B cell (primary cell): ENCODE measurements at regions not wholly inside any gene's neighbourhood (a gene's known extent, or its start where the extent isn't known, plus 50 kb on each side); places are given as distances from the start of the nearest gene placed in this dataset.

Source experiments
- ATAC-seq: fragments of 200-7000 bp; cut with Tn5 transposase; one replicate; pipeline ENCODE4 v1.10.0; 2021; ENCODE audit warnings: low read depth, mild to moderate bottlenecking, moderate number of reproducible peaks, moderate library complexity
- CTCF ChIA-PET: fragments of 350-600 bp; sonication (Branson Sonifier 250); formaldehyde crosslinking; loops from one replicate; lab custom pipeline; 2021; ENCODE audit warnings: antibody characterized with exemption, inconsistent platforms; lab: Charles Lee
- POLR2A ChIA-PET: fragments of 350-600 bp; sonication (Branson Sonifier 250); formaldehyde crosslinking; loops from one replicate; lab custom pipeline; 2021; ENCODE audit warnings: antibody characterized with exemption; lab: Charles Lee
- DNase-seq: peaks from one replicate; pipeline ENCODE4 v3.0.0; 2013
- H2AFZ ChIP-seq: 2 replicates; pipeline ENCODE4 v1.6.1; 2012; ENCODE audit warnings: mild to moderate bottlenecking, low read depth, low read length; ENCODE audit not compliant: insufficient read depth, poor library complexity, severe bottlenecking
- H3K27ac ChIP-seq, 2 donors: 1 replicate in 1 of 2; 2 replicates in 1 of 2; pipeline ENCODE4 v1.5.1; 2012 to 2013; ENCODE audit warnings: low read length in 2 of 2, mild to moderate bottlenecking in 2 of 2, moderate library complexity in 1 of 2
- H3K27me3 ChIP-seq, 4 experiments: fragments of 200-600 bp in 1 of 4; sonication (generic) in 1 of 4; replicated peaks in 1 of 4; 1 replicate in 2 of 4; 2 replicates in 2 of 4; pipeline versions ENCODE4 v1.6.1 to v1.7.0; 2013 to 2016; ENCODE audit warnings: low read length in 3 of 4, mild to moderate bottlenecking in 2 of 4, mixed read lengths in 1 of 4, moderate library complexity in 1 of 4; ENCODE audit not compliant: insufficient read depth in 4 of 4, control insufficient read depth in 3 of 4; ENCODE audit errors: control extremely low read depth in 1 of 4
- H3K36me3 ChIP-seq, 2 experiments: replicated peaks in 1 of 2; 1 replicate in 1 of 2; 2 replicates in 1 of 2; pipeline versions ENCODE4 v1.6.1 to v1.7.1; 2013; ENCODE audit warnings: low read length in 1 of 2; ENCODE audit not compliant: insufficient read depth in 2 of 2, control insufficient read depth in 1 of 2; ENCODE audit errors: control extremely low read depth in 1 of 2, extremely low read depth in 1 of 2
- H3K4me1 ChIP-seq, 2 donors: fragments of 200-600 bp in 1 of 2; sonication (generic) in 1 of 2; 1 replicate in 1 of 2; 2 replicates in 1 of 2; pipeline versions ENCODE4 v1.5.1 to v1.6.1; 2013 to 2017; ENCODE audit warnings: low read length in 2 of 2; ENCODE audit not compliant: control insufficient read depth in 2 of 2, insufficient read depth in 2 of 2
- H3K4me2 ChIP-seq: replicated peaks from 2 replicates; pipeline ENCODE3; 2012; ENCODE audit warnings: mild to moderate bottlenecking, low read depth, low read length; ENCODE audit not compliant: poor library complexity, severe bottlenecking
- H3K4me3 ChIP-seq, 5 experiments: fragments of 200-600 bp in 1 of 5; sonication (generic) in 1 of 5; 1 replicate in 3 of 5; 2 replicates in 2 of 5; pipeline versions ENCODE4 v1.5.1 to v1.7.0; 2011 to 2016; ENCODE audit warnings: low read length in 4 of 5, mild to moderate bottlenecking in 4 of 5, low read depth in 2 of 5, control low read depth in 1 of 5, moderate library complexity in 1 of 5; ENCODE audit not compliant: insufficient read depth in 1 of 5; ENCODE audit errors: control extremely low read depth in 1 of 5, extremely low read depth in 1 of 5
- H3K79me2 ChIP-seq: fragments of 200-600 bp; sonication (generic); one replicate; pipeline ENCODE4 v1.6.0; 2016; ENCODE audit warnings: low read length; ENCODE audit not compliant: control insufficient read depth, insufficient read depth
- H3K9ac ChIP-seq: fragments of 200-600 bp; sonication (generic); 2 replicates; pipeline ENCODE4 v1.6.1; 2017; ENCODE audit warnings: mild to moderate bottlenecking, low read length, moderate library complexity
- H3K9me3 ChIP-seq, 3 donors: one replicate each; pipeline versions ENCODE4 v1.6.1 to v1.7.1; 2013; ENCODE audit warnings: low read length in 2 of 3; ENCODE audit not compliant: control insufficient read depth in 2 of 3, insufficient read depth in 1 of 3; ENCODE audit errors: control extremely low read depth in 1 of 3
- H4K20me1 ChIP-seq: 2 replicates; pipeline ENCODE4 v1.6.0; 2012; ENCODE audit warnings: mild to moderate bottlenecking, low read length; ENCODE audit not compliant: insufficient read depth, control insufficient read depth, poor library complexity, severe bottlenecking
- H3K27ac Mint-ChIP-seq: one replicate; pipeline ENCODE4 v1.8.0; 2021; ENCODE audit warnings: mixed read lengths
- H3K27me3 Mint-ChIP-seq: one replicate; pipeline ENCODE4 v1.8.0; 2021; ENCODE audit warnings: mixed read lengths
- H3K4me1 Mint-ChIP-seq: one replicate; pipeline ENCODE4 v1.8.0; 2021; ENCODE audit warnings: mixed read lengths
- H3K4me3 Mint-ChIP-seq: one replicate; pipeline ENCODE4 v1.8.0; 2021; ENCODE audit warnings: mixed read lengths
- H3K9me3 Mint-ChIP-seq: one replicate; pipeline ENCODE4 v1.8.0; 2022; ENCODE audit warnings: mixed read lengths; ENCODE audit not compliant: insufficient read depth
- EZH2 ChIP-seq: IDR thresholded peaks from 2 replicates; pipeline ENCODE4 v1.6.1; 2012; ENCODE audit warnings: borderline replicate concordance, low read depth, mild to moderate bottlenecking, moderate library complexity, low read length; ENCODE audit not compliant: insufficient read depth, poor library complexity, severe bottlenecking
- WGBS: methylation state at CpG from one replicate; pipeline ENCODE4 v1.1.5; 2013; ENCODE audit warnings: missing lambda C conversion rate; ENCODE audit not compliant: insufficient coverage; 5-methylcytosine and 5-hydroxymethylcytosine counted together
- intact Hi-C: fragments of 100-400 bp; cut with micrococcal nuclease; formaldehyde crosslinking; loops from one replicate; pipeline ENCODE4 v1.10.0; 2022
- TF ChIP-seq, protein P1 (sequence below): fragments of 200-600 bp; IDR thresholded peaks from one replicate; pipeline ENCODE4 v1.8.0; 2022; ENCODE audit warnings: antibody characterized with exemption, mild to moderate bottlenecking

DNA sequence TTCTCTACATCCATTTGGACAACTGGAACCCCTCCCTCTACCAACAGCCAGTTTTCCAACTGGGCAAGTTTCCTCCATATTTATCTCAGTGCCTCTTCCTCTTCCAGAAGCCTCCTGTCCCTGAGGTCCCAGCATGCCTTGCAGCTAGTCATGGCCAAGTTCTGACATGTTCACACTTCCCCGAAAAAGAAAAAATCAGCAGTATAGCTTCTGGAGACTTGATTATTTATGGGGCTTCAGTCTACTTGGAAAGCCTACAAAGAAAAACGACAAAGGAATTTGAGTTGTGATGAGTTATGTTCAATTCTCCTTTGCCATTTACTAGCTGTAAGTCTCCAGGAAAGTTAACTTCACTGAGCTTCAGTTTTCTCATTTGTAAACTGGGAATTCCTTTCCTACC is 406.5 kb downstream of the MAFB start:
- intact Hi-C loops: no loop called here
- H3K27me3 ChIP-seq: no peaks in the 10 kb centered on the region
- Mint-ChIP-seq H3K27me3 (peaks cover 4% of the 10 kb centered on the region), H3K4me1 (no peaks in the 10 kb centered on the region), H3K27ac (no peak overlapping the region), H3K9me3 (no peaks in the 10 kb centered on the region), H3K4me3 (no peak overlapping the region)
- no peak for ATAC-seq
- H3K4me3 ChIP-seq: no peak overlapping the region
- H3K9ac ChIP-seq: no peak overlapping the region
- POLR2A ChIA-PET: no interaction called here
- CTCF ChIA-PET: no interaction called here
- 67% methylated on average over 1 of the region's 2 CpGs for WGBS
- DNase-seq: no peak
- no peaks in the 10 kb centered on the region for H3K4me1 ChIP-seq
- H2AFZ ChIP-seq: no peak overlapping the region
- H3K36me3 ChIP-seq: no peaks in the 10 kb centered on the region
- H3K9me3 ChIP-seq: peaks cover 0 to 6% (median 0%) of the 10 kb centered on the region in 3 donors
- H3K79me2 ChIP-seq: no peaks in the 10 kb centered on the region
- no peak for TF ChIP-seq EZH2
- TF ChIP-seq, protein P1, sequence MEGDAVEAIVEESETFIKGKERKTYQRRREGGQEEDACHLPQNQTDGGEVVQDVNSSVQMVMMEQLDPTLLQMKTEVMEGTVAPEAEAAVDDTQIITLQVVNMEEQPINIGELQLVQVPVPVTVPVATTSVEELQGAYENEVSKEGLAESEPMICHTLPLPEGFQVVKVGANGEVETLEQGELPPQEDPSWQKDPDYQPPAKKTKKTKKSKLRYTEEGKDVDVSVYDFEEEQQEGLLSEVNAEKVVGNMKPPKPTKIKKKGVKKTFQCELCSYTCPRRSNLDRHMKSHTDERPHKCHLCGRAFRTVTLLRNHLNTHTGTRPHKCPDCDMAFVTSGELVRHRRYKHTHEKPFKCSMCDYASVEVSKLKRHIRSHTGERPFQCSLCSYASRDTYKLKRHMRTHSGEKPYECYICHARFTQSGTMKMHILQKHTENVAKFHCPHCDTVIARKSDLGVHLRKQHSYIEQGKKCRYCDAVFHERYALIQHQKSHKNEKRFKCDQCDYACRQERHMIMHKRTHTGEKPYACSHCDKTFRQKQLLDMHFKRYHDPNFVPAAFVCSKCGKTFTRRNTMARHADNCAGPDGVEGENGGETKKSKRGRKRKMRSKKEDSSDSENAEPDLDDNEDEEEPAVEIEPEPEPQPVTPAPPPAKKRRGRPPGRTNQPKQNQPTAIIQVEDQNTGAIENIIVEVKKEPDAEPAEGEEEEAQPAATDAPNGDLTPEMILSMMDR: no peak
- H4K20me1 ChIP-seq: no peaks in the 10 kb centered on the region
- no peak overlapping the region for H3K4me2 ChIP-seq
- no peak overlapping the region for H3K27ac ChIP-seq

DNA sequence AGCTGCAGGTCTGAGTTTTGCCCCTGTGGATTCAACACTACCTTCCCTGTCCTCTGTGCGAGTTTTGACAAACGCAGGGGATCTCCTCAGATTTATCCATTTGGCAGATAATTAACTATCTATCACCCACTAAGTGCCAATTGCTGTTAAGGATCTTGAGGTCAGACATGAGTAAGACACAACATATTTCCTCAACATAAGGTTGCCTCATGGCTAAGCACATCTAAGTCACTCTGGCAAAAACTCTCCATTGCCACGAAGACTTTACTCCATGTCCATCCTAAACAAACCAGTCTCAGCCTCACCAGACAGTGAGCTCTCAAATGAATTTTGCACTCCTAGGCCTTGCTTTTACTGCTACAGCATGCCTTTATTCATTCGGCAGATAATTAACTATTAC is 408.4 kb downstream of the MAFB start:
- Histone ChIP-seq H4K20me1 (no peaks in the 10 kb centered on the region), H3K27ac (no peak overlapping the region), H3K9ac (no peak overlapping the region), H3K36me3 (no peaks in the 10 kb centered on the region), H3K4me3 (no peak overlapping the region), H3K4me1 (no peaks in the 10 kb centered on the region), H3K27me3 (no peaks in the 10 kb centered on the region), H3K9me3 (peaks cover 0 to 3% (median 0%) of the 10 kb centered on the region in 3 donors), H3K79me2 (no peaks in the 10 kb centered on the region), H2AFZ (no peak overlapping the region), H3K4me2 (no peak overlapping the region)
- Mint-ChIP-seq H3K4me1 (no peaks in the 10 kb centered on the region), H3K4me3 (no peak overlapping the region), H3K27ac (no peak overlapping the region), H3K9me3 (no peaks in the 10 kb centered on the region), H3K27me3 (peaks cover 4% of the 10 kb centered on the region)
- TF ChIP-seq, protein P1: no peak
- no peak for TF ChIP-seq EZH2
- no peak for DNase-seq
- intact Hi-C loops: no loop called here
- no peak for ATAC-seq
- POLR2A ChIA-PET: no interaction called here
- CTCF ChIA-PET: no interaction called here
- 75% methylated on average over 1 of the region's 4 CpGs for WGBS
